Prostate gland (tissue), 2 donors: ENCODE measurements at regions not wholly inside any gene's neighbourhood (a gene's known extent, or its start where the extent isn't known, plus 50 kb on each side); places are given as distances from the start of the nearest gene placed in this dataset.

Experiments
- DNase-seq: peaks from one replicate; pipeline ENCODE4 v3.0.0-alpha.2; 2019; ENCODE audit warnings: low spot score
- H3K27ac ChIP-seq, 2 donors: fragments of 200-600 bp; sonication (generic); 2 replicates each; pipeline ENCODE4 v1.5.1; 2017 to 2019
- H3K27me3 ChIP-seq: fragments of 200-600 bp; sonication (generic); replicated peaks from 2 replicates; pipeline ENCODE4 v1.5.1; 2019; ENCODE audit not compliant: insufficient read depth
- H3K36me3 ChIP-seq, 2 donors: fragments of 200-600 bp; sonication (generic); 1 replicate in 1 of 2; 2 replicates in 1 of 2; pipeline versions ENCODE4 v1.5.1 to v1.8.1; 2017 to 2019
- H3K4me1 ChIP-seq: fragments of 200-600 bp; sonication (generic); replicated peaks from 2 replicates; pipeline ENCODE4 v1.5.1; 2019
- H3K4me3 ChIP-seq, 2 donors: fragments of 200-600 bp; sonication (generic); 2 replicates each; pipeline ENCODE4 v1.5.1; 2017 to 2019
- H3K9me3 ChIP-seq: fragments of 200-600 bp; sonication (generic); 2 replicates; pipeline ENCODE4 v1.5.1; 2017
- CTCF ChIP-seq, 4 experiments: fragments of 200-600 bp in 2 of 4; fragments of 450-650 bp in 2 of 4; sonication (generic) in 2 of 4; IDR thresholded peaks; 1 replicate in 3 of 4; 2 replicates in 1 of 4; pipeline ENCODE4 v1.5.1; 2016 to 2019; ENCODE audit warnings: antibody characterized with exemption in 4 of 4, mild to moderate bottlenecking in 2 of 4, moderate library complexity in 2 of 4
- POLR2A ChIP-seq: fragments of 450-650 bp; IDR thresholded peaks from one replicate; pipeline ENCODE4 v1.6.1; 2016; ENCODE audit warnings: antibody characterized with exemption, mild to moderate bottlenecking
- POLR2AphosphoS5 ChIP-seq: sonication (generic); formaldehyde crosslinking; IDR thresholded peaks from one replicate; pipeline ENCODE4 v1.6.1; 2017; ENCODE audit warnings: antibody characterized with exemption
- WGBS: methylation state at CpG from one replicate; pipeline ENCODE4 v1.1.5; 2018; 5-methylcytosine and 5-hydroxymethylcytosine counted together
- intact Hi-C: fragments of 100-400 bp; cut with DNase I; formaldehyde crosslinking; loops from one replicate; pipeline ENCODE4 v1.14.2; 2022

DNA sequence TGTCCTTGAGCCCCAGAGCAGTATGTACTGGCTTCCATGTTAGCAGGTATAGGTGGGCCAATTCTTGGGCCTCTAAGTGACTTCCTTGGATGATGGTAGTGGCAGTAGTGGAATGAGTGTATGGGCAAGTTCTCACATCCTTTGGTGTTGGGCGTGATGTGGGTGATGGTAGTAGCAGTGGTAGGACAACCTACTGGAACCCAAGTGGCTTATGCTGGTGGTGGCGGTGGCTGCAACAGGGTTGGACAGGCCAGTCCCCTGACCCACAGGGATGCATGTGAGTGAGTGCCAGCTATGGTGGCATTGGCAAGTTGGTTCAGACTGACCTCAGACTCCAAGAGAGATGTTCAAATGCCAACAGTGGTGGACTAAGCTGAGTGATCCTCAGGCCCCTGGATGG, 1228.2 kb downstream of the ROBO2 start:
- WGBS: 78% methylated on average over 2 of the region's 2 CpGs
- intact Hi-C loops: no loop called here
- TF ChIP-seq POLR2A: no peak
- no peak for TF ChIP-seq CTCF (IDR thresholded peaks at IDR 0.05)
- no peak for TF ChIP-seq POLR2AphosphoS5
- Histone ChIP-seq H3K36me3 (no peaks in the 10 kb centered on the region), H3K9me3 (no peaks in the 10 kb centered on the region), H3K4me1 (no peaks in the 10 kb centered on the region), H3K27me3 (no peaks in the 10 kb centered on the region), H3K27ac (no peak overlapping the region), H3K4me3 (no peak overlapping the region)
- DNase-seq: no peak

DNA sequence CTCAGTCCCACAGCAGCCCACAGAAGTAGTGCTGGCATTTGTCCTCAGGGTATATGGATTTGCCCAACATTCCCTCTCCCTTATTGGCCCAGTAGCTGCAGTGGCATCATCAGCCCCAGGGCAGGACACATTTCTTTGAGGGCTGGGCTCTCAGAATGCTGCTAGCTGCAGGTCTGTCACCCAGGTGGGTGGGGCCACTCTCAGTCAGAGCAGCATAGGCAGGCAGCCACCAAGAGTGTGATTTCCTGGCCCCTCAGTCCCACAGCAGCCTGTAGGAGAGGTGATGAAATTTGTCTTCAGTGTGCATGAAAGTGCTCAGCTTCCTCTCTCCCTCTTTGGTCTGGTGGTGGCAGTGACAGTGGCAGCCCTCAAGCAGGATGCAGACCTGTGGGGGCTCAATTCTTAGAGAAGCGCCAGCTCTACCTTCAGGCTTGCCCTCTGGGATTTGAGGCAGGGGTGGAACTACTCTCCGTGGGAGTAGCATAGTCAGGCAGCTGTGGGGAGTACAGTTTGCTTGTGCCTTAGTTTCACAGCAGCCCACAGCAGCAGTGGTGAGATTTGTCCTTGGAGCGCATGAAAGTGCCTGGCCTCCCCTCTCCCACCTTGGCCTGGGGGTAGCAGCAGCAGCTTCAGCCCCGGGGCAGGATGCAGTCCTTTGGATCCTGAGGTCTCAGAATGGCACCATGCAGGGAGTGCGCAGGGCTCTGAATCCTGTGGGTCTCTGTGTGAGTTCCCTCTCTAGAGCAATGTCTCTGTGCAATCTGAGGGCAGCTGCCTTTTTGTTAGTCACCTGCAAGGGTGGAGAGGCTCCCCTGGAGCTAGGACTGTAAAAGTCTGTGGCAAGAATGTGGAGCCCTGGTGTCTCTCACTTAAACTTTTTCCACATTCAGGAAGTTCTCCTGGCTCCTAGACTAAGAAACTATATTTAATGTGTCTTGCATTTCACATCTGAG, 1229.1 kb downstream of the ROBO2 start:
- Histone ChIP-seq H3K4me3 (no peak overlapping the region), H3K36me3 (no peaks in the 10 kb centered on the region), H3K27me3 (no peaks in the 10 kb centered on the region), H3K9me3 (no peaks in the 10 kb centered on the region), H3K27ac (no peak overlapping the region), H3K4me1 (no peaks in the 10 kb centered on the region)
- TF ChIP-seq POLR2AphosphoS5: no peak
- TF ChIP-seq CTCF (IDR thresholded peaks at IDR 0.05): no peak
- TF ChIP-seq POLR2A: no peak
- WGBS: 91% methylated on average over 5 of the region's 5 CpGs
- intact Hi-C loops: no loop called here
- DNase-seq: no peak

GRCh38 chr3:78273326-78273725, 1233.4 kb downstream of the ROBO2 start:
- H3K4me3 ChIP-seq: no peak overlapping the region
- DNase-seq: no peak
- H3K4me1 ChIP-seq: no peaks in the 10 kb centered on the region
- no peak for TF ChIP-seq CTCF (IDR thresholded peaks at IDR 0.05)
- no peak for TF ChIP-seq POLR2AphosphoS5
- no peak for TF ChIP-seq POLR2A
- intact Hi-C loops: no loop called here
- H3K27me3 ChIP-seq: no peaks in the 10 kb centered on the region
- no peaks in the 10 kb centered on the region for H3K9me3 ChIP-seq
- 71% methylated on average over 4 of the region's 4 CpGs for WGBS
- no peak overlapping the region for H3K27ac ChIP-seq
- H3K36me3 ChIP-seq: no peaks in the 10 kb centered on the region

DNA sequence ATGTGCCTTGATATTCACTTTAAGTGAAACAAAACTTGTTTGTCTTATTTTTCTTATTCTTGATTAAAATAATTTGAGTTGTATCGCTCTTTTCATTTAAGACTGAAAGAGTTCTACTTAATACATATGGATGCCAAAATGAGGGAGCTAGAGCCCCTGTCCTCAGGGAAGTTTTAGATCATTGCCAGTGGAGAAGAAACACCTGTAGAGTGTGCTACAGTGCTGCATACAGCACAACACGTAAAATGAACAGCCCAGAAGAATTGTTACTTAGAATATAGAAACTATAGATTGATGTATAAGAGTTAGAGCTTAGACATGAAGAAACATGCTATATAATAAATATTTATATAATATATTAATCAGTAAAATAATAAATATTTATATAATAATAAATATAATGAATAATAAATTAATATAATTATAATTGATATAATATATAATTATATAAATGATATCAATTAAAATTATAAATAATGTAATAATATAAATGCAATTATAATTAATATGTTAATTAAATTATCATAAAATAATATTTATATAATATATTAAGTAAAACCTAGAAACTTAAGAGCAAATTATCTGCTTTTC, 1234.7 kb downstream of the ROBO2 start:
- Histone ChIP-seq H3K4me3 (no peak overlapping the region), H3K9me3 (no peaks in the 10 kb centered on the region), H3K27ac (no peak overlapping the region), H3K36me3 (no peaks in the 10 kb centered on the region), H3K27me3 (no peaks in the 10 kb centered on the region), H3K4me1 (no peaks in the 10 kb centered on the region)
- TF ChIP-seq CTCF (IDR thresholded peaks at IDR 0.05): no peak
- no peak for TF ChIP-seq POLR2AphosphoS5
- intact Hi-C loops: no loop called here
- 83% methylated on average over 2 of the region's 2 CpGs for WGBS
- no peak for DNase-seq

- DNase-seq: no peak
- WGBS: 83% methylated on average over 3 of the region's 3 CpGs
- intact Hi-C loops: no loop called here
- no peak overlapping the region for H3K4me3 ChIP-seq
- TF ChIP-seq POLR2AphosphoS5 (no peak), CTCF (IDR thresholded peaks at IDR 0.05) (no peak), POLR2A (no peak)
- H3K4me1 ChIP-seq: no peaks in the 10 kb centered on the region
- no peaks in the 10 kb centered on the region for H3K36me3 ChIP-seq
- H3K27me3 ChIP-seq: no peaks in the 10 kb centered on the region
- H3K27ac ChIP-seq: no peak overlapping the region
- H3K9me3 ChIP-seq: no peaks in the 10 kb centered on the region
Measured at GRCh38 chr3:78275420-78275852, 1235.5 kb downstream of the ROBO2 start.
